ENCODE measurements at regions not wholly inside any gene's neighbourhood (a gene's known extent, or its start where the extent isn't known, plus 50 kb on each side); places are given as distances from the start of the nearest gene placed in this dataset.

DNA sequence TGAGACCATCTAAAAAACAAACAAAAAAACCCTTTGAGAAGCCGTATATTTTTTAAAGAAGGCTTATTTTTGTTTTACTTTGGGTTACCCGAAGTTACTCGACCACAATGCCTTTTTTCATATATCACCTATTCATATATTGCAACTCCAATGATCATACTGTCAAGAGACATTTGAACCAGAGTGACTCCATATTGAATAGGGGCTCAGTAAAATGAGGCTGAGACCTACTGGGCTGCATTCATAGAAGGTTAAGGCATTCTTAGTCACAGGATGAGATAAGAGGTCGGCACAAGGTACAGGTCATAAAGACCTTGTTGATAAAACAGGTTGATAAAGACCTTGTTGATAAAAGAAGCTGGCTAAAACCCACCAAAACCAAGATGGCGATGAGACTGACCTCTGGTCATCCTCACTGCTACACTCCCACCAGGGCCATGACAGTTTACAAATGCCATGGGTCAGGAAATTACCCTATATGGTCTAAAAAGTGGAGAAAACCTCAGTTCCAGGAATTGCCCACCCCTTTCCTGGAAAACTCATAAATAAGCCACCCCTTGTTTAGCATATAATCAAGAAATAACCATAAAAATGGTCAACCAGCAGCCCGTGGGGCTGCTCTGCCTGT lies 50.0 kb upstream of the PKP2 start (continued):
- TF ChIP-seq, protein P1, sequence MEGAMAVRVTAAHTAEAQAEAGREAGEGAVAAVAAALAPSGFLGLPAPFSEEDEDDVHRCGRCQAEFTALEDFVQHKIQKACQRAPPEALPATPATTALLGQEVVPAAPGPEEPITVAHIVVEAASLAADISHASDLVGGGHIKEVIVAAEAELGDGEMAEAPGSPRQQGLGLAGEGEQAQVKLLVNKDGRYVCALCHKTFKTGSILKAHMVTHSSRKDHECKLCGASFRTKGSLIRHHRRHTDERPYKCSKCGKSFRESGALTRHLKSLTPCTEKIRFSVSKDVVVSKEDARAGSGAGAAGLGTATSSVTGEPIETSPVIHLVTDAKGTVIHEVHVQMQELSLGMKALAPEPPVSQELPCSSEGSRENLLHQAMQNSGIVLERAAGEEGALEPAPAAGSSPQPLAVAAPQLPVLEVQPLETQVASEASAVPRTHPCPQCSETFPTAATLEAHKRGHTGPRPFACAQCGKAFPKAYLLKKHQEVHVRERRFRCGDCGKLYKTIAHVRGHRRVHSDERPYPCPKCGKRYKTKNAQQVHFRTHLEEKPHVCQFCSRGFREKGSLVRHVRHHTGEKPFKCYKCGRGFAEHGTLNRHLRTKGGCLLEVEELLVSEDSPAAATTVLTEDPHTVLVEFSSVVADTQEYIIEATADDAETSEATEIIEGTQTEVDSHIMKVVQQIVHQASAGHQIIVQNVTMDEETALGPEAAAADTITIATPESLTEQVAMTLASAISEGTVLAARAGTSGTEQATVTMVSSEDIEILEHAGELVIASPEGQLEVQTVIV (CRISPR knock-in tag; IDR thresholded peaks at IDR 0.05; ENCODE audit: borderline replicate concordance), result peak; percentile 86

Measured in K562 (cell line).